AG10803 (cell line): ENCODE measurements at regions not wholly inside any gene's neighbourhood (a gene's known extent, or its start where the extent isn't known, plus 50 kb on each side); places are given as distances from the start of the nearest gene placed in this dataset.

Experiments used
- DNase-seq: peaks from one replicate; pipeline ENCODE4 v3.0.0; 2010; ENCODE audit warnings: low read depth
- H3K4me3 ChIP-seq: 2 replicates; pipeline ENCODE4 v1.5.1; 2011; ENCODE audit warnings: mild to moderate bottlenecking, low read length, control low read depth
- TF ChIP-seq, protein P1 (sequence below): conservative IDR thresholded peaks from 2 replicates; pipeline ENCODE4 v1.5.1; 2011; ENCODE audit warnings: mild to moderate bottlenecking, low read length, control low read depth, inconsistent platforms

DNA sequence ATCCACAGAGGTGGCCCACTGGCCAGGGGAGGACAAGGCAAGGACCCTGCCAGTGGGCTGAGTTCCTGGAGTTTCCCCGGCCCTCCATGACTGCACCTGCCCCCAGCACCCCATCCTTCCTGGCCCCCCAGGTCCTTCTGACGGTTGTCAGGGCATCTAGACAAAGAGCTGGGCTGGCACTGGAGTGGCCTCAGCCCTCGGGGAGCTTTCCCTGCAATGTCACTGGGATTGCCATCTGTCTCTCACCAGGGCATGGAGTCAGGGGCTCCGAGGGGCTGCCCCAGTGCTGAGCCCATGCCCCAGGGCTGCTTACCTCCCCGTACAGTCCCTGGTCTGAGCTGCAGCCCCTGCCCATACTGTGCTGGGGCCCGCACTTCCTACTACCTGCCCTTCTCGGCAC, 446.5 kb upstream of the MKI67 start:
- TF ChIP-seq, protein P1, sequence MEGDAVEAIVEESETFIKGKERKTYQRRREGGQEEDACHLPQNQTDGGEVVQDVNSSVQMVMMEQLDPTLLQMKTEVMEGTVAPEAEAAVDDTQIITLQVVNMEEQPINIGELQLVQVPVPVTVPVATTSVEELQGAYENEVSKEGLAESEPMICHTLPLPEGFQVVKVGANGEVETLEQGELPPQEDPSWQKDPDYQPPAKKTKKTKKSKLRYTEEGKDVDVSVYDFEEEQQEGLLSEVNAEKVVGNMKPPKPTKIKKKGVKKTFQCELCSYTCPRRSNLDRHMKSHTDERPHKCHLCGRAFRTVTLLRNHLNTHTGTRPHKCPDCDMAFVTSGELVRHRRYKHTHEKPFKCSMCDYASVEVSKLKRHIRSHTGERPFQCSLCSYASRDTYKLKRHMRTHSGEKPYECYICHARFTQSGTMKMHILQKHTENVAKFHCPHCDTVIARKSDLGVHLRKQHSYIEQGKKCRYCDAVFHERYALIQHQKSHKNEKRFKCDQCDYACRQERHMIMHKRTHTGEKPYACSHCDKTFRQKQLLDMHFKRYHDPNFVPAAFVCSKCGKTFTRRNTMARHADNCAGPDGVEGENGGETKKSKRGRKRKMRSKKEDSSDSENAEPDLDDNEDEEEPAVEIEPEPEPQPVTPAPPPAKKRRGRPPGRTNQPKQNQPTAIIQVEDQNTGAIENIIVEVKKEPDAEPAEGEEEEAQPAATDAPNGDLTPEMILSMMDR: no peak
- no peak overlapping the region for H3K4me3 ChIP-seq
- DNase-seq: no peak

DNA sequence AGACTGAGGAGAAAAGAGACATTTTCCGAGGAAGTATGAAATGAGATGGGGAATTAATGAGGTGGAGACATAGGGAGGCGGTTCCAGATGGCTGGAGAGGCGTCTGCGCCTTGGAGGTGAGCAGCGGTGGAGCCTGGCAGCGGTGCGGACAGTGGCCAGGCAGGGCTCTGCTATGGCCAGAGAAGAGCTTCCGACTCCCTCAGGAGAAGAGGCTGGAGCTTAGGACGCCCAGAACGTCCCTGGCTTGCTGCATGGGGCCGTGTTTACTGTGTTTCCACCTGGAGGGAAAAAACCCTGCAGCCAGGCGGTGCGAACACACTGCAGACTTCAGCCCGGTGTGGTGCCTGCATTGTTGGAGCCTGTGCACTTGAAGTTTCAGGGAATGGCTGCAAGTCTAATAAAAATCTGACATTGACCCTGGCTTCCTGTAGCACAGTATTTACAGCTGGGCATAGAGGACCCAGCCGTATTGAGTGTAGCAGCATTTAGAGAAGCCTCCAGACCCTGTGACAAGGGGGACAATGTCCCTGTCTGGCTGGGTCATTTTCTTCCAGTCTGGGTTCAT, 447.1 kb upstream of the MKI67 start:
- no peak overlapping the region for H3K4me3 ChIP-seq
- TF ChIP-seq, protein P1: no peak
- DNase-seq: no peak

DNA sequence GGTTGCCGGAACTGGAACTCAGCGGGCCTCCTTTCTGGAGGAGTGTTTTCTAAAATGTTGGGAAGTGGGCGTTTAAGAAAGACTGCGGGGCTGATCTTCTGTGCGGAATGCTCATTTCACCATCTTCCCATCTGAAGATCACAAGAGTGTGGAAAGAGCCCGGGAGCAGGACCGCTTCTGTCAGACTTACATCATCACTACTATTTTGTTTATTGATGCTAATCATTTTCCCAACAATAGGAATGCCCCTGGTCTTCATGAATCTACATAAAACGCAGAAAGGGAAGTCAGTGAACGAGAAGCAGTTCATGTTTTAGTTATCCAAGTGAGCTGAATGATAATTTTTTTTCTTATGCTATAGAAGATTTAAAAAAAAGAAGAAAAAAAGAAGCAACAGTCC, 447.8 kb upstream of the MKI67 start:
- TF ChIP-seq, protein P1: no peak
- H3K4me3 ChIP-seq: no peak overlapping the region
- DNase-seq: no peak

DNA sequence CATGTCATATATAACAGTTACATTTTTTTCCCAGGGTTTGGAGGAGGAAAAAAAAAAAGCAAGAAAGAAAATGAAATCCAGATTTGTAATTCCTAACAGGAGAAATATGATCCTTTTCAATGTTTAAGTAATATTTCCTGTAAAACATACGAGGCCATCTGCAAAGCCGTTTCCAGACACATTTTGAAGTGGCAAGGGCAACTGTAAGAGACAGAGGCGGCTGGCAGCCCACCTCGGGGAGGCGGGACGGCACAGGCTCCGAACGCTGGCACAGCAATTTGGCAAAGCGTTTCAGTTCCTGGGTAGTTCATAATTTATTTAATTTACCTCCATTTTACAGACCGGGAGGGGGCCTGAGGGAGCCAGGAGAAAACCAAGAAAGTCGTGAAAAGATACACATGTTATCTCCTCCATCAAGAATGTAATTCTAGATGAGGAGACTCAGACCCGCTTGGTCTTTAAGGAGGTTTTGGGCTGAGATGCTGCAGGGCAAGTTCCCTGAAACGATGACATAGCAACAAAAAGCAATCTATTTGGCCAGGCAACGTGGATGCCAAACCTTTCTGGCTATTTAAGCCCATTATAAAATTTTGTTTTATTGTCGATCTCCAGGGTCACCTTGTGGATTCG, 448.5 kb upstream of the MKI67 start:
- DNase-seq: no peak
- no peak overlapping the region for H3K4me3 ChIP-seq
- TF ChIP-seq, protein P1: no peak

DNA sequence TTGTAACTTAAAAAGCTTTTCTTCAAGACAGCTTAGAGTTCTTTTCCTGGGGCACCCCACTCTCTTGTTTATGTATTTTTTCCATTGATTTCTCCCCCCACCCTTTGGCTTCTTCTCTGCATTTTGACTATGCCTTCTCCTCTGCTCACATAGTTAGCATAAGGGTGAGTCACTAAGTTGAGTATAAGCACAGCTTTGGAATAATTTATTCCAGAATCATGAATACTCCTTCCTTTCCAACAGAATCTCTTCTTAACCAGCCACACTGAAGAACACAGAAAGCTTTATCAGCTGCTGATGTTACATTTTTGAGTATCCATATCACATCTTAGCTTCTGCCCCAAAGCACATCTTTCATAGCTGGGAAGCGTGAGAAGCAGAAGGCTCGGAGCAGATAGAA, 449.5 kb upstream of the MKI67 start:
- H3K4me3 ChIP-seq: no peak overlapping the region
- TF ChIP-seq, protein P1: no peak
- no peak for DNase-seq

DNA sequence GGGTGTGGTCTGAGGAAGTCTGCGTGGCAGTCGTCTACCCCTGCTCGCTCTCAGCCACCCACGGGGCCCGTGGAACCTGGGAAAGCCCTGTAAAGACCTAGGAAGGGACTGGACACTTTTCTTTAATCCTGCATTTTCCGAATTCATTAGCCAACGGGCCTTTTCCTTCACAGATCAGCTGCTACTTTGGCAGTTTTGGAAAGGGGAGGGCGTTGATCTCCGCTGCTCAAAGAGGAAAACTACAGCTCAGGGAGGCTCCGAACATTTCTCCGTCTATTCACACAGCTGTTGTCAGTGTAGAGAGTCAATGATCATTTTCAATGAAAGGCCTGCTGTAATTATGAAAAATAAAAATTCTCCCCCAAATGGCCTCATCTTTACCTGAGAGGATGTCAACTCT, 450.1 kb upstream of the MKI67 start:
- DNase-seq: no peak

More for the DNA sequence above, 450.1 kb upstream of the MKI67 start:
- TF ChIP-seq, protein P1: no peak
- H3K4me3 ChIP-seq: no peak overlapping the region
